IMR-90 (cell line): ENCODE measurements at regions not wholly inside any gene's neighbourhood (a gene's known extent, or its start where the extent isn't known, plus 50 kb on each side); places are given as distances from the start of the nearest gene placed in this dataset.

Experiments used
- ATAC-seq: fragments of 200-7000 bp; cut with Tn5 transposase; 2 replicates; pipeline ENCODE4 v1.9.1; 2020; ENCODE audit warnings: low read depth, mild to moderate bottlenecking, moderate library complexity
- BruUV-seq: library from RNA; stranded (reverse); fragments of 400-500 nt; replicated peaks from 2 replicates; lab custom pipeline; 2021; lab: Mats Ljungman, UMichigan
- CTCF ChIA-PET: fragments of 300-600 bp; formaldehyde crosslinking; extraction: SDS; loops from one replicate; lab custom pipeline; 2021; ENCODE audit warnings: antibody characterized with exemption; lab: Yijun Ruan, JAX
- POLR2A ChIA-PET: fragments of 300-600 bp; sonication (Branson Sonifier 250); formaldehyde crosslinking; loops from one replicate; lab custom pipeline; 2022; ENCODE audit warnings: antibody characterized with exemption; ENCODE audit not compliant: unreplicated experiment; lab: Charles Lee
- DNase-seq: peaks from one replicate; pipeline ENCODE4 v3.0.0; 2013
- H2AFZ ChIP-seq: replicated peaks from 2 replicates; pipeline ENCODE3; 2013; ENCODE audit warnings: low read length, mild to moderate bottlenecking; ENCODE audit not compliant: poor library complexity
- H2AK5ac ChIP-seq: 2 replicates; pipeline ENCODE4 v1.6.1; 2013; ENCODE audit warnings: low read depth, low read length, inconsistent platforms
- H2AK9ac ChIP-seq: replicated peaks from 2 replicates; pipeline ENCODE3; 2013; ENCODE audit warnings: mild to moderate bottlenecking, low read depth, low read length, moderate library complexity; ENCODE audit not compliant: poor library complexity
- H2BK120ac ChIP-seq: 2 replicates; pipeline ENCODE4 v1.6.1; 2013; ENCODE audit warnings: low read depth, low read length, inconsistent platforms
- H2BK15ac ChIP-seq: 3 replicates; pipeline ENCODE4 v1.6.1; 2013; ENCODE audit warnings: low read depth, low read length, inconsistent platforms
- H2BK20ac ChIP-seq: 2 replicates; pipeline ENCODE4 v1.6.1; 2013; ENCODE audit warnings: low read depth, mild to moderate bottlenecking, inconsistent platforms, low read length, moderate library complexity
- H2BK5ac ChIP-seq: 2 replicates; pipeline ENCODE4 v1.6.1; 2013; ENCODE audit warnings: mild to moderate bottlenecking, low read depth, low read length, inconsistent platforms; ENCODE audit not compliant: poor library complexity, severe bottlenecking
- H3K14ac ChIP-seq: replicated peaks from 2 replicates; pipeline ENCODE4 v1.6.1; 2013; ENCODE audit warnings: low read depth, low read length, inconsistent platforms
- H3K18ac ChIP-seq: 2 replicates; pipeline ENCODE4 v1.6.1; 2013; ENCODE audit warnings: low read depth, low read length, control low read depth
- H3K23ac ChIP-seq: 2 replicates; pipeline ENCODE4 v1.6.1; 2013; ENCODE audit warnings: low read depth, low read length, inconsistent platforms
- H3K27ac ChIP-seq: 2 replicates; pipeline ENCODE4 v1.5.1; 2013; ENCODE audit warnings: mild to moderate bottlenecking, control low read depth, low read length; ENCODE audit not compliant: insufficient read depth
- H3K27me3 ChIP-seq: 2 replicates; pipeline ENCODE4 v1.6.1; 2013; ENCODE audit warnings: low read length; ENCODE audit not compliant: control insufficient read depth, insufficient read depth
- H3K36me3 ChIP-seq: 2 replicates; pipeline ENCODE4 v1.6.1; 2013; ENCODE audit warnings: low read length, mixed read lengths; ENCODE audit not compliant: control insufficient read depth, insufficient read depth
- H3K4ac ChIP-seq: 2 replicates; pipeline ENCODE4 v1.6.1; 2013; ENCODE audit warnings: low read depth, low read length, inconsistent platforms
- H3K4me1 ChIP-seq: 2 replicates; pipeline ENCODE4 v1.6.1; 2013; ENCODE audit warnings: low read length, mixed read lengths; ENCODE audit not compliant: control insufficient read depth, insufficient read depth
- H3K4me2 ChIP-seq: 2 replicates; pipeline ENCODE4 v1.6.1; 2013; ENCODE audit warnings: low read depth, mild to moderate bottlenecking, control low read depth, low read length, moderate library complexity
- H3K4me3 ChIP-seq: 2 replicates; pipeline ENCODE4 v1.5.1; 2013; ENCODE audit warnings: low read depth, mild to moderate bottlenecking, control low read depth, low read length, moderate library complexity; ENCODE audit not compliant: insufficient read depth
- H3K56ac ChIP-seq: 2 replicates; pipeline ENCODE4 v1.6.1; 2013; ENCODE audit warnings: low read length, inconsistent platforms; ENCODE audit not compliant: insufficient read depth; ENCODE audit errors: extremely low read depth
- H3K79me1 ChIP-seq, 2 experiments: 2 replicates each; pipeline ENCODE4 v1.6.1; 2013; ENCODE audit warnings: low read length in 2 of 2, inconsistent platforms in 1 of 2, low read depth in 1 of 2
- H3K9ac ChIP-seq: 2 replicates; pipeline ENCODE4 v1.6.1; 2013; ENCODE audit warnings: low read depth, low read length, control low read depth
- H3K9me1 ChIP-seq: 2 replicates; pipeline ENCODE4 v1.6.1; 2013; ENCODE audit warnings: low read length, inconsistent platforms; ENCODE audit not compliant: insufficient read depth
- H3K9me3 ChIP-seq: 2 replicates; pipeline ENCODE4 v1.6.1; 2013; ENCODE audit warnings: low read length; ENCODE audit not compliant: control insufficient read depth, insufficient read depth
- H4K20me1 ChIP-seq: 2 replicates; pipeline ENCODE4 v1.6.1; 2013; ENCODE audit warnings: low read length, inconsistent platforms; ENCODE audit not compliant: insufficient read depth
- H4K5ac ChIP-seq: 2 replicates; pipeline ENCODE4 v1.6.1; 2013; ENCODE audit warnings: mild to moderate bottlenecking, low read depth, low read length, control low read depth
- H4K8ac ChIP-seq, 2 experiments: 2 replicates each; pipeline ENCODE4 v1.6.1; 2013; ENCODE audit warnings: low read depth in 2 of 2, low read length in 2 of 2, control low read depth in 1 of 2, inconsistent platforms in 1 of 2
- H4K91ac ChIP-seq: 2 replicates; pipeline ENCODE4 v1.6.1; 2013; ENCODE audit warnings: low read depth, low read length, inconsistent platforms; ENCODE audit not compliant: insufficient read depth
- CEBPB ChIP-seq: IDR thresholded peaks from 2 replicates; pipeline ENCODE4 v1.6.1; 2012; ENCODE audit warnings: low read depth, low read length, improper control_type of control experiment
- WGBS, 2 experiments: methylation state at CpG; one replicate each; pipeline versions ENCODE4 v1.1.5 to v1.1.7; 2013; ENCODE audit warnings: missing lambda C conversion rate in 2 of 2; ENCODE audit not compliant: insufficient read length in 1 of 2; ENCODE audit errors: extremely low coverage in 2 of 2; 5-methylcytosine and 5-hydroxymethylcytosine counted together
- dilution Hi-C: fragments of 300-500 bp; cut with HindIII; formaldehyde crosslinking; loops from one replicate; pipeline ENCODE4 v1.14.3; 2018; ENCODE audit warnings: low sequenced_read_pairs; ENCODE audit not compliant: unreplicated experiment
- in situ Hi-C: fragments of 300-500 bp; cut with MboI; formaldehyde crosslinking; loops from 3 replicates; pipeline ENCODE4 v1.14.3; 2019; ENCODE audit warnings: low sequenced_read_pairs, inconsistent platforms, mixed read lengths
- intact Hi-C: fragments of 100-400 bp; cut with micrococcal nuclease; formaldehyde crosslinking; loops from 2 replicates; pipeline ENCODE4 v1.10.0; 2022

DNA sequence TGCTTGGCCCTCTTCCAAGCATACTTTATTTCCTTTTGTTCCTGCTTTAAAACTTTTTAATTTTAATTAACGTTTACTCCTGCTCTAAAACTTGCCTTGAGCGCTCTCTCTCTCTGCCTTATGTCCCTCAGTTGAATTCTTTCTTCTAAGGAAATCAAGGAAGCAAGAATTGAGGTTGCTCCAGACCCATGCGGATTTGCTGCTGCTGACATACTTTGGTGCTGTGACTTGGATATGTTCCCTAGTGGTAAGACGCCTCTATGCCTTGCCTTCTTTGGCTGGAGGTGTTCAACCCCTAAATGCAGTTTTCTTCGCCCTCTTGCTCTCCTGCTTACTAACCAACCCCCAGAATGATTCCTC, 148.1 kb downstream of the ADSS2 start:
- 0 out of 2 replicates have a peak overlapping the region, but pooled peaks have one; percentile 13 for H2BK120ac ChIP-seq
- no peaks in the 10 kb centered on the region for H3K4me1 ChIP-seq
- WGBS, 2 experiments: 20% methylated on average over 1 of the region's 5 CpGs; no CpG with 5 or more reads in 1 of the 2 experiments
- H3K18ac ChIP-seq: no peak overlapping the region
- no peak overlapping the region for H3K14ac ChIP-seq
- H2BK5ac ChIP-seq: no peak overlapping the region
- no peak overlapping the region for H3K9ac ChIP-seq
- H3K4me2 ChIP-seq: no peak overlapping the region
- H3K4me3 ChIP-seq: no peak overlapping the region
- H4K91ac ChIP-seq: no peak overlapping the region
- H3K9me1 ChIP-seq: peaks cover 3% of the 10 kb centered on the region; the same call in 1 of the 2 replicates
- no peak overlapping the region for H3K27ac ChIP-seq
- in situ Hi-C loops (no loop called here), dilution Hi-C loops (no loop called here), intact Hi-C loops (no loop called here)
- H2BK15ac ChIP-seq: no peak overlapping the region
- H3K4ac ChIP-seq: no peak overlapping the region
- ChIA-PET CTCF (no interaction called here), POLR2A (no interaction called here)
- H4K8ac ChIP-seq: no peak overlapping the region
- H3K36me3 ChIP-seq: no peaks in the 10 kb centered on the region
- no peak overlapping the region for H2BK20ac ChIP-seq
- no peak overlapping the region for H4K5ac ChIP-seq
- H2AK9ac ChIP-seq: no peak overlapping the region
- H3K27me3 ChIP-seq: no peaks in the 10 kb centered on the region
- DNase-seq (no peak), ATAC-seq (no peak)
- no peak overlapping the region for H2AFZ ChIP-seq
- no peak overlapping the region for H3K56ac ChIP-seq
- no TSS peak for BruUV-seq
- TF ChIP-seq CEBPB: no peak
- H3K79me1 ChIP-seq: no peaks in the 10 kb centered on the region
- no peak overlapping the region; the same call in 1 of the 2 replicates for H2AK5ac ChIP-seq
- H3K9me3 ChIP-seq: no peaks in the 10 kb centered on the region; the same call in 1 of the 2 replicates
- no peak overlapping the region for H3K23ac ChIP-seq
- H4K20me1 ChIP-seq: no peaks in the 10 kb centered on the region
